Sigmoid colon (tissue), 6 donors: ENCODE measurements at regions not wholly inside any gene's neighbourhood (a gene's known extent, or its start where the extent isn't known, plus 50 kb on each side); places are given as distances from the start of the nearest gene placed in this dataset.

Experiments
- DNase-seq: peaks from one replicate; pipeline ENCODE4 v3.0.0-alpha.2; 2019
- H3K27ac ChIP-seq, 4 donors: fragments of 200-600 bp; sonication (generic); one replicate each; pipeline ENCODE4 v1.5.1; 2016 to 2019; ENCODE audit warnings: mild to moderate bottlenecking in 1 of 4
- H3K27me3 ChIP-seq, 3 donors: fragments of 200-600 bp; sonication (generic); one replicate each; pipeline ENCODE4 v1.5.1; 2019; ENCODE audit warnings: mild to moderate bottlenecking in 1 of 3
- H3K36me3 ChIP-seq, 4 donors: fragments of 200-600 bp; sonication (generic); one replicate each; pipeline ENCODE4 v1.5.1; 2016 to 2019
- H3K4me1 ChIP-seq, 4 donors: fragments of 200-600 bp; sonication (generic); one replicate each; pipeline ENCODE4 v1.5.1; 2017 to 2019
- H3K4me3 ChIP-seq, 4 donors: fragments of 200-600 bp; sonication (generic); one replicate each; pipeline ENCODE4 v1.5.1; 2017 to 2019; ENCODE audit warnings: mild to moderate bottlenecking in 2 of 4, moderate library complexity in 1 of 4
- H3K9me3 ChIP-seq, 4 donors: fragments of 200-600 bp in 3 of 4; sonication (generic) in 3 of 4; one replicate each; pipeline versions ENCODE4 v1.5.1 to v1.6.1; 2013 to 2019
- EP300 ChIP-seq, 4 donors: sonication (generic); formaldehyde crosslinking; IDR thresholded peaks; one replicate each; pipeline ENCODE4 v1.6.1; 2017; ENCODE audit warnings: antibody characterized with exemption in 4 of 4
- POLR2A ChIP-seq, 2 donors: fragments of 450-650 bp; IDR thresholded peaks; one replicate each; pipeline ENCODE4 v1.6.1; 2016; ENCODE audit warnings: antibody characterized with exemption in 2 of 2, mild to moderate bottlenecking in 2 of 2, moderate library complexity in 2 of 2
- POLR2AphosphoS5 ChIP-seq, 4 donors: sonication (generic); formaldehyde crosslinking; IDR thresholded peaks; one replicate each; pipeline ENCODE4 v1.6.1; 2017; ENCODE audit warnings: antibody characterized with exemption in 4 of 4
- WGBS, 2 donors: extraction: QIAGEN DNeasy Blood & Tissue Kit; methylation state at CpG; one replicate each; pipeline ENCODE4 v1.1.7; 2013; 5-methylcytosine and 5-hydroxymethylcytosine counted together
- intact Hi-C: fragments of 100-400 bp; cut with DNase I; formaldehyde crosslinking; loops from one replicate; pipeline ENCODE4 v1.15.1; 2023
- TF ChIP-seq, protein P1 (sequence below), 4 experiments: fragments of 450-650 bp in 3 of 4; fragments of 200-600 bp in 1 of 4; IDR thresholded peaks; one replicate each; pipeline ENCODE4 v1.5.1; 2016 to 2019; ENCODE audit warnings: antibody characterized with exemption in 4 of 4, mild to moderate bottlenecking in 3 of 4, moderate library complexity in 2 of 4
- donor health status: healthy with polysubstance abuse.
- donor health status: healthy.

DNA sequence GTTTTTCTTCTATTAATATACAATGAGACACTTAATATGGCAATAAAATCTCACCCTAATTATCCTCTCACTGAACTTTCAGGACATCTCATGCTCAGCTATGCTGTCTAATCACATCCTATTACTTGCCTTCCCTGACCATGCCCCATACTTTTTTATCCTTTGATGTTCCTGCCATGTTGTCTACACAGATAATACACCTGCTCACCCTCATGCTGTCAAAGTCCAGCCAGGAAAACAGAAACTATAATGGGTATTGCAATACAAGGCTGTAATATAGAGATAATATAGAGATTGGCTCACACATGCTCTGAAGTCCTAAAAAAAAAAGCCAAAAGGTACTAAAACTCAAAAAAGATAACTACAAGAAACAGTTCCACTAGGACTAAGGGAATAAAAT is 305.4 kb downstream of the PRDM5 start:
- intact Hi-C loops = no loop called here
- no peak for DNase-seq

DNA sequence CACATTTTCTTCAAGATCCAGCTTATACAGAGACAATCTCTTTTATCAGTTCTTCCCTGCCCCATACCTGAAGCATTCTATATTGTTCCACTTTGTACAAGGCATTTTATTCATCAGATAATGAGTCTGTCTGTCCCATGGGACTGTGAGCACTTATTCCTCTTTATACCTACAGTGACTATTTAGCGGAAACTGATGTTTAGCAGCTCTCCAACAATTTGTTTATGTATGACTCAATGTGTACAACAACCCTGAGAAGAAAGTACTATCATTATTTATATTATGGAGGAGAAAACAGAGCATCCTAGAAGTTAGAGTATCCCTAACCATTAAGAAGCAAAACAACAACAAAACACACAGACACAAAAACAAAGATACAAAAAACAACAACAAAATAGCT is 306.5 kb downstream of the PRDM5 start:
- DNase-seq = no peak
- WGBS, 2 donors = 80 to 84% methylated on average over 1 of the region's 1 CpG
- no peak for TF ChIP-seq POLR2A (IDR thresholded peaks at IDR 0.05)
- TF ChIP-seq, protein P1, sequence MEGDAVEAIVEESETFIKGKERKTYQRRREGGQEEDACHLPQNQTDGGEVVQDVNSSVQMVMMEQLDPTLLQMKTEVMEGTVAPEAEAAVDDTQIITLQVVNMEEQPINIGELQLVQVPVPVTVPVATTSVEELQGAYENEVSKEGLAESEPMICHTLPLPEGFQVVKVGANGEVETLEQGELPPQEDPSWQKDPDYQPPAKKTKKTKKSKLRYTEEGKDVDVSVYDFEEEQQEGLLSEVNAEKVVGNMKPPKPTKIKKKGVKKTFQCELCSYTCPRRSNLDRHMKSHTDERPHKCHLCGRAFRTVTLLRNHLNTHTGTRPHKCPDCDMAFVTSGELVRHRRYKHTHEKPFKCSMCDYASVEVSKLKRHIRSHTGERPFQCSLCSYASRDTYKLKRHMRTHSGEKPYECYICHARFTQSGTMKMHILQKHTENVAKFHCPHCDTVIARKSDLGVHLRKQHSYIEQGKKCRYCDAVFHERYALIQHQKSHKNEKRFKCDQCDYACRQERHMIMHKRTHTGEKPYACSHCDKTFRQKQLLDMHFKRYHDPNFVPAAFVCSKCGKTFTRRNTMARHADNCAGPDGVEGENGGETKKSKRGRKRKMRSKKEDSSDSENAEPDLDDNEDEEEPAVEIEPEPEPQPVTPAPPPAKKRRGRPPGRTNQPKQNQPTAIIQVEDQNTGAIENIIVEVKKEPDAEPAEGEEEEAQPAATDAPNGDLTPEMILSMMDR (IDR thresholded peaks at IDR 0.05) = no peak
- no peak for TF ChIP-seq EP300 (IDR thresholded peaks at IDR 0.05)
- Histone ChIP-seq H3K4me3 (no peak overlapping the region), H3K27ac (no peak overlapping the region), H3K36me3 (no peaks in the 10 kb centered on the region), H3K9me3 (no peaks in the 10 kb centered on the region), H3K27me3 (no peaks in the 10 kb centered on the region), H3K4me1 (no peaks in the 10 kb centered on the region)
- intact Hi-C loops = no loop called here

More for the DNA sequence above, 305.4 kb downstream of the PRDM5 start:
- Histone ChIP-seq H3K9me3 (no peaks in the 10 kb centered on the region), H3K27me3 (no peaks in the 10 kb centered on the region), H3K4me1 (no peaks in the 10 kb centered on the region), H3K27ac (no peak overlapping the region), H3K4me3 (no peak overlapping the region), H3K36me3 (no peaks in the 10 kb centered on the region)
- TF ChIP-seq, protein P1 (IDR thresholded peaks at IDR 0.05) = no peak
- no peak for TF ChIP-seq POLR2AphosphoS5 (IDR thresholded peaks at IDR 0.05)
- no peak for TF ChIP-seq POLR2A (IDR thresholded peaks at IDR 0.05)
- TF ChIP-seq EP300 (IDR thresholded peaks at IDR 0.05) = no peak

DNA sequence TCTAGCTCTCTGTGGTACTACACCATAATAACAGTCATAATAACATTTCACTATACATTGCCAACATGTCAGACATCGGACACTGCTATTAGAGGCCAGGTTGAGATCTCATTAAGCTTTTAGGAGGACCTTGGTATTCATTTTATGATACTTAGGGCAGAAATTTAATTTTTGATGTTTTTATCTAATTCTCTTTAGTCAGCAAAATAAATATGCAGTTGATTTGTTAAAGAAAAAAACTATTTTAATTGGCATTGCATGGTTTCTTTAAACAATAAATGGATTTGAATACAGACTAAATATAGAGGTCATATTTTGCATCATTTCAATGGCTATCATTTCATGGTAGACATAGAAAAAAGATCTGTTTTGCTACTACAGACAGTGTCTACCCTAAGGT is 308.7 kb downstream of the PRDM5 start:
- no peaks in the 10 kb centered on the region for H3K4me1 ChIP-seq

DNA sequence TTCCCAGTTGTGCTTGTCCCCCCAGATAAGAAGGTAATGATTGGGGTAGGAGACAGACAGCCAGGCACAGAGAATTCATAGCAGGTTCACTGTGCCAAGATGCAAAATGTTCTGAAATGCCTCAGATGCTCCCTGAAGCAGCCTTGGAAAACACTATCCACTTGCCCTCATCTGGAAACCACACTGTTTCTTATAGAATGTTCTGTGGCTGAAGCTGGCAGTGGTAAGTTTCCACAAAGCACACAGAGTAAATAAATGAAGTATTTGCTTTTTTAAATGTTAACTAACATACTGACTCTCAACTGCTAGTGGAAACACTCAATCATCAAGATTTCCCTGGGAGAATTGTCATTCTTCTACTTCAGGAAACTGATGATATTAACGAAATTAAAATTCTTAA is 311.4 kb downstream of the PRDM5 start:
- Histone ChIP-seq H3K9me3 (no peaks in the 10 kb centered on the region), H3K27ac (no peak overlapping the region), H3K27me3 (no peaks in the 10 kb centered on the region), H3K4me1 (no peaks in the 10 kb centered on the region), H3K4me3 (no peak overlapping the region), H3K36me3 (no peaks in the 10 kb centered on the region)
- WGBS, 2 donors = 78 to 82% methylated on average over 1 of the region's 1 CpG
- intact Hi-C loops = no loop called here
- no peak for DNase-seq
- TF ChIP-seq POLR2AphosphoS5 (IDR thresholded peaks at IDR 0.05) = no peak
- no peak for TF ChIP-seq POLR2A (IDR thresholded peaks at IDR 0.05)
- TF ChIP-seq, protein P1 (IDR thresholded peaks at IDR 0.05) = no peak
- no peak for TF ChIP-seq EP300 (IDR thresholded peaks at IDR 0.05)

More for the DNA sequence above, 308.7 kb downstream of the PRDM5 start:
- Histone ChIP-seq H3K9me3 (no peaks in the 10 kb centered on the region), H3K36me3 (no peaks in the 10 kb centered on the region), H3K27ac (no peak overlapping the region), H3K4me3 (no peak overlapping the region), H3K27me3 (no peaks in the 10 kb centered on the region)
- DNase-seq = no peak
- WGBS, 2 donors = 95 to 97% methylated on average over 1 of the region's 1 CpG
- intact Hi-C loops = no loop called here
- TF ChIP-seq, protein P1 (IDR thresholded peaks at IDR 0.05) = no peak
- TF ChIP-seq EP300 (IDR thresholded peaks at IDR 0.05) = no peak
- TF ChIP-seq POLR2A (IDR thresholded peaks at IDR 0.05) = no peak
- TF ChIP-seq POLR2AphosphoS5 (IDR thresholded peaks at IDR 0.05) = no peak

DNA sequence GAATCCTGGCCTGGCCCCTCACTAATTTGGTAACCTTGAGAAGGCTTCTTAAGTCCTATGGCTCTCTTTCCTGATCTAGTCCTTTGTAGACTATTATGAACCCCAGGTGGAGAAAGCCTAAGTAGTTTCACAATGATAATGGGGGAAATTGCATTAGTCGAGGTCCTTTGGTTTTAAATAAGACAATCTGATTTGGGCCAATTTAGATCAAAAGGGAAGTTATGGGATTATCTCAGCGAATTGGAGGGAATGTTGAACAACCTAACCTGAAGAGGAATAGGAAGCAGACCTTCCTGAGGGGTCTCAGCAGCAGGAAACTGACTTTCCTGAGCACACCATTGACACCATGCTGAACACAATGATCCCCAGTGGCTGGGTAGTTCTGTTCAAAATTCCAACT is 331.5 kb downstream of the PRDM5 start:
- no peak for DNase-seq
- 63 to 73% methylated on average over 2 of the region's 2 CpGs for WGBS, 2 donors
- Histone ChIP-seq H3K27me3 (no peaks in the 10 kb centered on the region), H3K4me1 (no peaks in the 10 kb centered on the region), H3K36me3 (no peaks in the 10 kb centered on the region), H3K4me3 (no peak overlapping the region), H3K9me3 (no peaks in the 10 kb centered on the region), H3K27ac (no peak overlapping the region)
- intact Hi-C loops = no loop called here
- TF ChIP-seq, protein P1 (IDR thresholded peaks at IDR 0.05) = no peak
- TF ChIP-seq POLR2AphosphoS5 (IDR thresholded peaks at IDR 0.05) (no peak), EP300 (IDR thresholded peaks at IDR 0.05) (no peak)
